Kidney epithelial cell (primary cell): ENCODE measurements at regions not wholly inside any gene's neighbourhood (a gene's known extent, or its start where the extent isn't known, plus 50 kb on each side); places are given as distances from the start of the nearest gene placed in this dataset.
"Not testable (repeated sequence)": the region's sequence is repeated elsewhere in the genome, so short reads cannot be mapped to it uniquely, and the experiment has no call there.

Experiments used
- DNase-seq: peaks from one replicate; pipeline ENCODE4 v3.0.0-alpha.2; 2010; ENCODE audit warnings: low read depth
- H3K27me3 ChIP-seq: 2 replicates; pipeline ENCODE4 v1.6.0; 2011; ENCODE audit warnings: low read length; ENCODE audit not compliant: control insufficient read depth, insufficient read depth
- H3K36me3 ChIP-seq: 2 replicates; pipeline ENCODE4 v1.5.1; 2011; ENCODE audit warnings: low read length; ENCODE audit not compliant: control insufficient read depth, insufficient read depth
- H3K4me3 ChIP-seq: 2 replicates; pipeline ENCODE4 v1.5.1; 2011; ENCODE audit warnings: low read depth, mild to moderate bottlenecking, control low read depth, low read length
- CTCF ChIP-seq: IDR thresholded peaks from 2 replicates; pipeline ENCODE4 v1.5.1; 2011; ENCODE audit warnings: mild to moderate bottlenecking, moderate library complexity, low read length, control low read depth, inconsistent platforms; ENCODE audit not compliant: insufficient read depth, poor library complexity, severe bottlenecking

DNA sequence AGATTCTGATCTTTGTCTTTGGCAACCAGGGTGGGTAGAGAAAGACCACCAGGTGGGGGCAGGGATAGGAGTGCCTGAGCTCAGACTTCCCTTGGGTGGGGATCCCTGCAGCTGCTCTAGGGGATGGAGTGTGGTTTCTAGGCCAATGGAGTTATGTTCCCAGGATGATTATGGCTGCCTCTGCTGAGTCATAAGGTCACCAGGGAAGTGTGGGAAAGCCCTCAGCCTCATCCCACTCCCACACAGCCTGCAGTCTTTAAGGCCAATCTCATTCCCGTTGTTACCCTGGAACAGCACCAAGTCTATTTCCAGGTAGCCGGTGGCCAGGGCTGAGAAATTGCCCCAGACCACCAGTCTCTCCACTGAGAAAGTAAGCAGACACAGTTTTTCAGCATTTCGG is 2269.3 kb upstream of the RAG2 start:
- no peak overlapping the region for H3K4me3 ChIP-seq
- H3K27me3 ChIP-seq, result no peaks in the 10 kb centered on the region
- TF ChIP-seq CTCF, result no peak
- no peak for DNase-seq
- H3K36me3 ChIP-seq, result no peaks in the 10 kb centered on the region

- Histone ChIP-seq H3K4me3 (no peak overlapping the region), H3K27me3 (no peaks in the 10 kb centered on the region), H3K36me3 (no peaks in the 10 kb centered on the region)
- TF ChIP-seq CTCF, result no peak
- DNase-seq, result no peak
These were observed 2267.9 kb upstream of the RAG2 start for GRCh38 chr11:38865922-38866321.

GRCh38 chr11:38842991-38843390 is 2245.0 kb upstream of the RAG2 start:
- no peaks in the 10 kb centered on the region for H3K27me3 ChIP-seq
- H3K36me3 ChIP-seq, result no peaks in the 10 kb centered on the region
- no peak for DNase-seq
- TF ChIP-seq CTCF, result no peak
- H3K4me3 ChIP-seq, result no peak overlapping the region

- no peak for DNase-seq
- Histone ChIP-seq H3K4me3 (no peak overlapping the region), H3K36me3 (no peaks in the 10 kb centered on the region), H3K27me3 (no peaks in the 10 kb centered on the region)
- TF ChIP-seq CTCF, result no peak
These were observed 2241.0 kb upstream of the RAG2 start for GRCh38 chr11:38839071-38839470.

- no peak for DNase-seq
- H3K27me3 ChIP-seq, result no peaks in the 10 kb centered on the region
- no peak overlapping the region for H3K4me3 ChIP-seq
- TF ChIP-seq CTCF, result no peak
- no peaks in the 10 kb centered on the region for H3K36me3 ChIP-seq
These were observed 2237.9 kb upstream of the RAG2 start for GRCh38 chr11:38835966-38836365.

DNA sequence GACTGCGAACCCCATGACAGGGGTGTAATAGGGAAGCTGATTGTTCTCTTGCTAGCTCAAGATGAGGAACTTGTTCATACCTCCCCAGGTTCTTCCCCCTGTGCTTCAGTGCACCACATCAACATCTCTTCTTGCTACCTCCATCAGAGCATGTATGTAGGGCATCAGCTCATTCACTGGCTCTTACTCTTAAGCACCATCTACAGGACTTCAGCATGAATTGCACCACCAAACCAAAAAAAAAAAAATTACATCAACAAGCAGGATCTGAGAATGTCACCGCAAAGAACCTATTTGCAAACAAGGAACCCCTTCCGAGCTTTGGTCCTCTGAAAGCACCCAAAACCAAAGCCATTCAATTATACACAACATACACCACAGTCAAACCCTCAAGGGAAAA is 2226.5 kb upstream of the RAG2 start:
- Histone ChIP-seq H3K36me3 (no peaks in the 10 kb centered on the region), H3K27me3 (no peaks in the 10 kb centered on the region), H3K4me3 (no peak overlapping the region)
- DNase-seq, result no peak
- peak; percentile 27 for TF ChIP-seq CTCF

DNA sequence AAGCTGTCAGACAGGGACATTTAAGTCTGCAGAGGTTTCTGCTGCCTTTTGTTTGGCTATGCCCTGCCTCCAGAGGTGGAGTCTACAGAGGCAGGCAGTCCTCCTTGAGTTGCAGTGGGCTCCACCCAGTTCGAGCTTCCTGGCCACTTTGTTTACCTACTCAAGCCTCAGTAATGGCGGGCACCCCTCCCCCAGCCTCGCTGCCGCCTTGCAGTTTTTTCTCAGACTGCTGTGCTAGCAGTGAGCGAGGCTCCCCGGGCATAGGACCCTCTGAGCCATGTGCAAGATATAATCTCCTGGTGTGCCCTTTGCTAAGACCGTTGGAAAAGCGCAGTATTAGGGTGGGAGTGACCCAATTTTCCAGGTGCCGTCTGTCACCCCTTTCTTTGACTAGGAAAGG is 2223.8 kb upstream of the RAG2 start:
- not testable (repeated sequence) for H3K27me3 ChIP-seq, H3K36me3 ChIP-seq, H3K4me3 ChIP-seq, DNase-seq
